Aorta (tissue), 5 donors: ENCODE measurements at regions not wholly inside any gene's neighbourhood (a gene's known extent, or its start where the extent isn't known, plus 50 kb on each side); places are given as distances from the start of the nearest gene placed in this dataset.

Source experiments
- ATAC-seq: fragments of 200-7000 bp; cut with Tn5 transposase; one replicate; pipeline ENCODE4 v1.9.1; 2022; ENCODE audit warnings: moderate library complexity; ENCODE audit not compliant: low FRiP score
- DNase-seq, 2 donors: peaks; one replicate each; pipeline ENCODE4 v3.0.0-alpha.2; 2020
- H3K27ac ChIP-seq, 2 donors: one replicate each; pipeline ENCODE4 v1.5.1; 2013; ENCODE audit warnings: low read length in 2 of 2, mild to moderate bottlenecking in 2 of 2, moderate library complexity in 2 of 2, control low read depth in 1 of 2, inconsistent platforms in 1 of 2, low read depth in 1 of 2
- H3K27me3 ChIP-seq, 2 donors: one replicate each; pipeline ENCODE4 v1.6.1; 2013; ENCODE audit warnings: control low read depth in 1 of 2, low read length in 1 of 2, mild to moderate bottlenecking in 1 of 2, moderate library complexity in 1 of 2; ENCODE audit not compliant: insufficient read depth in 2 of 2, control insufficient read depth in 1 of 2
- H3K36me3 ChIP-seq, 2 donors: one replicate each; pipeline ENCODE4 v1.6.1; 2013; ENCODE audit warnings: control low read depth in 1 of 2, low read length in 1 of 2, mild to moderate bottlenecking in 1 of 2; ENCODE audit not compliant: insufficient read depth in 2 of 2, control insufficient read depth in 1 of 2
- H3K4me1 ChIP-seq, 2 donors: one replicate each; pipeline ENCODE4 v1.6.1; 2013; ENCODE audit warnings: low read length in 2 of 2, control low read depth in 1 of 2, mild to moderate bottlenecking in 1 of 2, moderate library complexity in 1 of 2; ENCODE audit not compliant: insufficient read depth in 2 of 2, control insufficient read depth in 1 of 2
- H3K4me3 ChIP-seq, 2 donors: one replicate each; pipeline ENCODE4 v1.5.1; 2013; ENCODE audit warnings: low read length in 2 of 2, control low read depth in 1 of 2, mild to moderate bottlenecking in 1 of 2
- H3K9me3 ChIP-seq: one replicate; pipeline ENCODE4 v1.6.1; 2013; ENCODE audit warnings: mild to moderate bottlenecking, low read length; ENCODE audit not compliant: control insufficient read depth
- WGBS, 2 donors: extraction: QIAGEN DNeasy Blood & Tissue Kit; methylation state at CpG; one replicate each; pipeline ENCODE4 v1.1.7; 2013; 5-methylcytosine and 5-hydroxymethylcytosine counted together
- intact Hi-C, 2 donors: fragments of 100-400 bp; cut with DNase I; formaldehyde crosslinking; loops; one replicate each; pipeline versions ENCODE4 v1.14.2 to v1.15.0; 2022
- donor health status: healthy with polysubstance abuse.
- donor health status: Bipolar disorder and iron deficiency.
- donor health status: DM: no; HTN: no; CAD: no.
- donor health status: DM: no; HTN: no; CAD: no.
- donor health status: DM: yes; HTN: yes; CAD: no.

GRCh38 chr15:92705764-92706163 is 50.2 kb upstream of the FAM174B start:
- Histone ChIP-seq H3K4me1 (no peaks in the 10 kb centered on the region), H3K4me3 (no peak overlapping the region), H3K27ac (no peak overlapping the region), H3K9me3 (no peaks in the 10 kb centered on the region), H3K36me3 (no peaks in the 10 kb centered on the region), H3K27me3 (no peaks in the 10 kb centered on the region)
- DNase-seq (no peak), ATAC-seq (no peak)
- 24 to 26% methylated on average over 1 of the region's 1 CpG for WGBS, 2 donors
- intact Hi-C loops = no loop called here

- 86 to 90% methylated on average over 7 of the region's 7 CpGs for WGBS, 2 donors
- Histone ChIP-seq H3K9me3 (no peaks in the 10 kb centered on the region), H3K4me1 (no peaks in the 10 kb centered on the region), H3K36me3 (no peaks in the 10 kb centered on the region), H3K27ac (no peak overlapping the region), H3K4me3 (no peak overlapping the region), H3K27me3 (no peaks in the 10 kb centered on the region)
- intact Hi-C loops = no loop called here
- DNase-seq (no peak), ATAC-seq (no peak)
Measured at GRCh38 chr15:92706201-92706600, 50.6 kb upstream of the FAM174B start.

GRCh38 chr15:92707880-92708551 is 52.4 kb upstream of the FAM174B start:
- 89 to 91% methylated on average over 12 of the region's 12 CpGs for WGBS, 2 donors

GRCh38 chr15:92708635-92709034 is 53.1 kb upstream of the FAM174B start:
- 94 to 96% methylated on average over 4 of the region's 4 CpGs for WGBS, 2 donors
- intact Hi-C loops = no loop called here

More at GRCh38 chr15:92707880-92708551, 52.4 kb upstream of the FAM174B start:
- Histone ChIP-seq H3K4me1 (no peaks in the 10 kb centered on the region), H3K27ac (no peak overlapping the region), H3K36me3 (no peaks in the 10 kb centered on the region), H3K9me3 (no peaks in the 10 kb centered on the region), H3K27me3 (no peaks in the 10 kb centered on the region), H3K4me3 (no peak overlapping the region)
- DNase-seq (no peak), ATAC-seq (peak; percentile 15)
- intact Hi-C loops = no loop called here

GRCh38 chr15:92709110-92709790 is 53.7 kb upstream of the FAM174B start:
- Histone ChIP-seq H3K4me1 (no peaks in the 10 kb centered on the region), H3K27me3 (no peaks in the 10 kb centered on the region), H3K9me3 (no peaks in the 10 kb centered on the region), H3K36me3 (no peaks in the 10 kb centered on the region), H3K4me3 (no peak overlapping the region), H3K27ac (no peak overlapping the region)
- ATAC-seq = no peak
- no peak for DNase-seq
- intact Hi-C loops = no loop called here
- 86 to 92% methylated on average over 10 of the region's 10 CpGs for WGBS, 2 donors

More at GRCh38 chr15:92708635-92709034, 53.1 kb upstream of the FAM174B start:
- no peak overlapping the region for H3K4me3 ChIP-seq
- H3K36me3 ChIP-seq = no peaks in the 10 kb centered on the region
- H3K4me1 ChIP-seq = no peaks in the 10 kb centered on the region
- no peak overlapping the region for H3K27ac ChIP-seq
- H3K9me3 ChIP-seq = no peaks in the 10 kb centered on the region
- no peak for DNase-seq
- H3K27me3 ChIP-seq = no peaks in the 10 kb centered on the region
- ATAC-seq = no peak

GRCh38 chr15:92711457-92711831 is 55.9 kb upstream of the FAM174B start:
- H3K4me3 ChIP-seq = no peak overlapping the region
- H3K9me3 ChIP-seq = no peaks in the 10 kb centered on the region
- no peak for DNase-seq
- intact Hi-C loops = loop anchor here in 1 of 2 donors (10.0 kb wide), 1 partner anchor 97 kb away; no protein-coding TSS in a partner anchor
- no peaks in the 10 kb centered on the region for H3K27me3 ChIP-seq
- ATAC-seq = no peak
- no peak overlapping the region for H3K27ac ChIP-seq
- 94 to 96% methylated on average over 28 to 30 of the region's 30 CpGs for WGBS, 2 donors
- no peaks in the 10 kb centered on the region for H3K4me1 ChIP-seq
- H3K36me3 ChIP-seq = no peaks in the 10 kb centered on the region

GRCh38 chr15:92714077-92714476 is 58.5 kb upstream of the FAM174B start:
- ATAC-seq (peak; percentile 75), DNase-seq (no peak)
- Histone ChIP-seq H3K4me1 (no peaks in the 10 kb centered on the region), H3K27ac (peak overlapping the region in 1 of 2 donors; percentile 8), H3K36me3 (no peaks in the 10 kb centered on the region), H3K4me3 (peak overlapping the region in 1 of 2 donors; percentile 56), H3K9me3 (no peaks in the 10 kb centered on the region), H3K27me3 (no peaks in the 10 kb centered on the region)
- WGBS, 2 donors = 0 to 1% methylated on average over 16 of the region's 16 CpGs
- intact Hi-C loops = loop anchor here (1.0 to 10.0 kb wide), 2 partner anchors 99 to 193 kb away; no protein-coding TSS in a partner anchor

GRCh38 chr15:92714477-92715401 is 59.2 kb upstream of the FAM174B start:
- intact Hi-C loops = loop anchor here (1.0 to 10.0 kb wide), 3 partner anchors 100 to 193 kb away; no protein-coding TSS in a partner anchor
- WGBS, 2 donors = 0% methylated on average over 57 to 62 of the region's 62 CpGs
- Histone ChIP-seq H3K4me3 (peak overlapping the region; percentile 24 to 56), H3K36me3 (no peaks in the 10 kb centered on the region), H3K4me1 (no peaks in the 10 kb centered on the region), H3K27ac (peak overlapping the region in 1 of 2 donors; percentile 8), H3K9me3 (no peaks in the 10 kb centered on the region), H3K27me3 (no peaks in the 10 kb centered on the region)
- ATAC-seq (peak; percentile 95), DNase-seq (peak; percentile 79 to 91)
